Lung (tissue), 11 donors: ENCODE measurements at regions not wholly inside any gene's neighbourhood (a gene's known extent, or its start where the extent isn't known, plus 50 kb on each side); places are given as distances from the start of the nearest gene placed in this dataset.

Experiments
- ATAC-seq: fragments of 200-7000 bp; cut with Tn5 transposase; one replicate; pipeline ENCODE4 v1.9.1; 2020; ENCODE audit warnings: moderate number of reproducible peaks; ENCODE audit not compliant: insufficient read depth, low FRiP score
- DNase-seq, 3 donors: peaks; one replicate each; pipeline ENCODE4 v3.0.0-alpha.2; 2013 to 2017
- H3K27ac ChIP-seq, 2 donors: one replicate each; pipeline ENCODE4 v1.5.1; 2013; ENCODE audit warnings: mild to moderate bottlenecking in 2 of 2, moderate library complexity in 2 of 2, control low read depth in 1 of 2, inconsistent platforms in 1 of 2, low read depth in 1 of 2, low read length in 1 of 2
- H3K27me3 ChIP-seq, 3 donors: one replicate each; pipeline ENCODE4 v1.5.1; 2013; ENCODE audit warnings: low read length in 2 of 3; ENCODE audit not compliant: control insufficient read depth in 3 of 3, insufficient read depth in 3 of 3
- H3K36me3 ChIP-seq, 4 donors: one replicate each; pipeline ENCODE4 v1.5.1; 2013; ENCODE audit warnings: low read length in 4 of 4, mild to moderate bottlenecking in 1 of 4, moderate library complexity in 1 of 4; ENCODE audit not compliant: control insufficient read depth in 4 of 4, insufficient read depth in 4 of 4
- H3K4me1 ChIP-seq, 5 donors: one replicate each; pipeline ENCODE4 v1.5.1; 2013; ENCODE audit warnings: low read length in 5 of 5, mild to moderate bottlenecking in 2 of 5, moderate library complexity in 1 of 5; ENCODE audit not compliant: control insufficient read depth in 5 of 5, insufficient read depth in 5 of 5
- H3K4me3 ChIP-seq: one replicate; pipeline ENCODE4 v1.5.1; 2013; ENCODE audit warnings: mild to moderate bottlenecking, control low read depth, moderate library complexity
- H3K9ac ChIP-seq, 2 donors: one replicate each; pipeline ENCODE4 v1.5.1; 2013; ENCODE audit warnings: low read length in 2 of 2, control low read depth in 1 of 2; ENCODE audit not compliant: insufficient read depth in 1 of 2
- H3K9me3 ChIP-seq, 4 donors: one replicate each; pipeline ENCODE4 v1.5.1; 2013; ENCODE audit warnings: low read length in 3 of 4, mild to moderate bottlenecking in 1 of 4, moderate library complexity in 1 of 4; ENCODE audit not compliant: control insufficient read depth in 4 of 4, insufficient read depth in 3 of 4
- WGBS, 2 donors: extraction: QIAGEN DNeasy Blood & Tissue Kit; methylation state at CpG; one replicate each; pipeline ENCODE4 v1.1.7; 2013; 5-methylcytosine and 5-hydroxymethylcytosine counted together
- TF ChIP-seq, protein P1 (sequence below): IDR thresholded peaks from 2 replicates; pipeline ENCODE4 v1.5.1; 2012; ENCODE audit warnings: mild to moderate bottlenecking; ENCODE audit errors: control extremely low read depth, extremely low read depth
- donor health status: control.
- donor health status: control.
- donor health status: Bipolar disorder and iron deficiency.
- donor health status: healthy.
- donor health status: DM: yes; HTN: yes; CAD: no.

DNA sequence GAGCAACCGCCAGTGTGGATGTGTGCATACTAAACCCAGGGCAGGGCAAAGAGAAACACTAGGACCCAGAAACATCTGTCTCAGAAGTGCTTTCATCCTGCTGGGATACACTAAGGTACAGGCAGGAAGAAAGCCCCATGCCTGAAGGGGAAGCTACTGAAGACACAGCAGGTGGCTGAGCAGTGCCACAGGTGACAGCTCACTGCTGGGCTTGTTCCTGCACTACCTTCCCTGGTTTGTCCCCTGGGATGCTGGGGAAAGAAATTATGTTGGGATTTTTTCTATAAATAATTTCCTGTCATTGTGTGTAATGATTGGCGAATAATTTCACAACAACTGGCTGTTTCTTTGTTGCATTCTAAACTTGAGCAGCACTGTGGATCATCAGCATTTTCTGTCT lies 245.3 kb upstream of the RAB4A start:
- TF ChIP-seq, protein P1, sequence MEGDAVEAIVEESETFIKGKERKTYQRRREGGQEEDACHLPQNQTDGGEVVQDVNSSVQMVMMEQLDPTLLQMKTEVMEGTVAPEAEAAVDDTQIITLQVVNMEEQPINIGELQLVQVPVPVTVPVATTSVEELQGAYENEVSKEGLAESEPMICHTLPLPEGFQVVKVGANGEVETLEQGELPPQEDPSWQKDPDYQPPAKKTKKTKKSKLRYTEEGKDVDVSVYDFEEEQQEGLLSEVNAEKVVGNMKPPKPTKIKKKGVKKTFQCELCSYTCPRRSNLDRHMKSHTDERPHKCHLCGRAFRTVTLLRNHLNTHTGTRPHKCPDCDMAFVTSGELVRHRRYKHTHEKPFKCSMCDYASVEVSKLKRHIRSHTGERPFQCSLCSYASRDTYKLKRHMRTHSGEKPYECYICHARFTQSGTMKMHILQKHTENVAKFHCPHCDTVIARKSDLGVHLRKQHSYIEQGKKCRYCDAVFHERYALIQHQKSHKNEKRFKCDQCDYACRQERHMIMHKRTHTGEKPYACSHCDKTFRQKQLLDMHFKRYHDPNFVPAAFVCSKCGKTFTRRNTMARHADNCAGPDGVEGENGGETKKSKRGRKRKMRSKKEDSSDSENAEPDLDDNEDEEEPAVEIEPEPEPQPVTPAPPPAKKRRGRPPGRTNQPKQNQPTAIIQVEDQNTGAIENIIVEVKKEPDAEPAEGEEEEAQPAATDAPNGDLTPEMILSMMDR, result no peak
- Histone ChIP-seq H3K4me3 (no peak overlapping the region), H3K27me3 (no peaks in the 10 kb centered on the region), H3K27ac (no peak overlapping the region), H3K9me3 (no peaks in the 10 kb centered on the region), H3K36me3 (no peaks in the 10 kb centered on the region), H3K4me1 (peaks cover 0 to 10% (median 10%) of the 10 kb centered on the region in 5 donors), H3K9ac (no peak overlapping the region)
- DNase-seq, result no peak
- WGBS, 2 donors, result 71 to 87% methylated on average over 2 of the region's 2 CpGs
- no peak for ATAC-seq

DNA sequence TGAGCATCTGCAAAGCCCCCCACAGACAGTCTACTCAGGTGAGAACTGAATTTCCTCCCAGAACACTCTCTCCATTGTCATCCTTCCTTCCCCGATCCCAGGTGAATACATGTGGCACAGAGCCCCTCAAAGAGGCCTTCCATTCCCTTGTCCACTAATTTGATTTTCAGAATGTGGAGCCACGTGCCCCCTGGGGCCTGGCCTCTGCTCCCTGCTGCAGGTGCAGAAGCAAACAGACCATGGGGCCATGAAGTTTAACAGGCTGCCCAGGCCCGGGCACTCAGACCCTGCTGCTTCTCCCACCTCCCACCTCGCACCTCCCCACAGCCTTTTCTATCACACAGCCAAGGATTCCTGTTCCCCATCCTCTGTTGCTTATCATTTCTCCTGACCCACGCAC lies 243.8 kb upstream of the RAB4A start:
- TF ChIP-seq, protein P1, result no peak
- ATAC-seq (no peak), DNase-seq (no peak)
- no peak overlapping the region for H3K4me3 ChIP-seq
- WGBS, 2 donors, result 54 to 75% methylated on average over 5 of the region's 5 CpGs
- no peaks in the 10 kb centered on the region for H3K27me3 ChIP-seq
- peak overlapping the region in 1 of 2 donors; percentile 59 for H3K27ac ChIP-seq
- peaks cover 0 to 17% (median 10%) of the 10 kb centered on the region in 5 donors for H3K4me1 ChIP-seq
- no peaks in the 10 kb centered on the region for H3K9me3 ChIP-seq
- no peaks in the 10 kb centered on the region for H3K36me3 ChIP-seq
- H3K9ac ChIP-seq, result no peak overlapping the region

DNA sequence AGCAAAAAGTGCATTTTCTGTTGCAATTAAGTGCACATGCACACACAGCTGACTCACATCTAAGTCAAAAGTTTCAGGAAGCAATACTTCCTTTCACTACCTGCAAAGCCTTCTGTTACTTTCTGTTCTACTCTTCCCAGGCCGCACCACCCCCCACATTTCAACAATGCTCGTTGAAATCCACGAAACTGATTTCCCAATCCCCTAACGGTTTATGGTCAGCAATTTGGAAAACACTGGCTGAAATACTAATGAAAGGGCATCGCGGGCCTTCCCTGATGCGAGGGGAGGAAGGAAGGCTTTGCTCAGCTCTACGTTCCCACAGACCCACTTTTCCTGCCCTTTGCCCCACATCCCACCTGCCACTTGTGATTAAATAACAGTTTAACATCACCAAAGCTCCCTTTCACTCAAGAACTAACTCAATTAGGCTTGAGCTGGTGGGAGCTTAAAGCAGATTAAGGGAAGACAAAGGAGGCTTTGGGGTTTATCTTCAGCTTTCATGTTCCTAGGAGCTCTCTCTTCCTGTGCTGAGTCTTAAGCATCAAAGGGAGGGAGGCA lies 243.2 kb upstream of the RAB4A start:
- ATAC-seq, result peak; percentile 55
- no peaks in the 10 kb centered on the region for H3K36me3 ChIP-seq
- no peaks in the 10 kb centered on the region for H3K9me3 ChIP-seq
- no peaks in the 10 kb centered on the region for H3K27me3 ChIP-seq
- DNase-seq, result peak; percentile 59 to 84 (median 74)
- H3K9ac ChIP-seq, result no peak overlapping the region
- H3K4me3 ChIP-seq, result no peak overlapping the region
- H3K4me1 ChIP-seq, result peaks cover 0 to 17% (median 10%) of the 10 kb centered on the region in 5 donors
- 9 to 15% methylated on average over 8 of the region's 8 CpGs for WGBS, 2 donors
- TF ChIP-seq, protein P1, result no peak
- H3K27ac ChIP-seq, result peak overlapping the region in 1 of 2 donors; percentile 59

DNA sequence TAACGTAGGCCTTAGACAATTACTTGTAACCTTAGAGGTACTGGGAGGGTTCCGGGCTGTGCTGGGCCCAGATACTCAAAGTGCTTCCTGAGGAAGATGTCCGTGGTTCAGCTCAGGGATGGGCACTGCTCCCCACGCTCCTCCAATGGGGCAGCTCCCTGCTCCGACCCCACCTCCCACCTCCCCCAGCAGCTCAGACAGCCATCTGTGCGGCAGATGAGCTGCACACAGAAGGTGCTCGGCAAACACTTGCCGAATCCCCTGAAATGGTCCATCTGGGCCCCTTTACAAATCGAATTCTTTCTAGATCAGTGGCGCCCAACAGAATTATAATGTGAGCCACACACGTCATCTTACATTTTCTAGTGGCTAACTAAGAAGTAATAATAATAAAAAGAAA lies 242.4 kb upstream of the RAB4A start:
- no peaks in the 10 kb centered on the region for H3K9me3 ChIP-seq
- no peak overlapping the region for H3K9ac ChIP-seq
- 53 to 79% methylated on average over 11 of the region's 11 CpGs for WGBS, 2 donors
- H3K4me1 ChIP-seq, result peaks cover 0 to 17% (median 10%) of the 10 kb centered on the region in 5 donors
- no peak overlapping the region for H3K27ac ChIP-seq
- TF ChIP-seq, protein P1, result no peak
- ATAC-seq (no peak), DNase-seq (no peak)
- no peaks in the 10 kb centered on the region for H3K27me3 ChIP-seq
- no peaks in the 10 kb centered on the region for H3K36me3 ChIP-seq
- H3K4me3 ChIP-seq, result no peak overlapping the region
